GM23248 (cell line): ENCODE measurements at regions not wholly inside any gene's neighbourhood (a gene's known extent, or its start where the extent isn't known, plus 50 kb on each side); places are given as distances from the start of the nearest gene placed in this dataset.
A peak's percentile ranks its signal among the peaks of the same experiment; 100 is the strongest.

Source experiments
- DNase-seq: peaks from one replicate; pipeline ENCODE4 v3.0.0-alpha.2; 2015
- H2AFZ ChIP-seq: fragments of 200-600 bp; sonication (generic); 2 replicates; pipeline ENCODE4 v1.6.1; 2016; ENCODE audit warnings: antibody characterized with exemption
- H3F3A ChIP-seq: fragments of 200-600 bp; sonication (generic); 2 replicates; pipeline ENCODE4 v1.6.1; 2016; ENCODE audit warnings: mild to moderate bottlenecking, antibody characterized with exemption, mixed run types; ENCODE audit not compliant: insufficient read depth
- H3K27ac ChIP-seq: fragments of 200-600 bp; sonication (generic); 2 replicates; pipeline ENCODE4 v1.5.1; 2016; ENCODE audit warnings: mild to moderate bottlenecking
- H3K27me3 ChIP-seq: fragments of 200-600 bp; sonication (generic); replicated peaks from 2 replicates; pipeline ENCODE4 v1.6.1; 2016; ENCODE audit warnings: mild to moderate bottlenecking; ENCODE audit not compliant: insufficient read depth
- H3K36me3 ChIP-seq: fragments of 200-600 bp; sonication (generic); 2 replicates; pipeline ENCODE4 v1.6.1; 2016; ENCODE audit warnings: low read depth, mild to moderate bottlenecking
- H3K4me1 ChIP-seq: fragments of 200-600 bp; sonication (generic); 2 replicates; pipeline ENCODE4 v1.6.1; 2016; ENCODE audit warnings: mild to moderate bottlenecking; ENCODE audit not compliant: insufficient read depth
- H3K4me2 ChIP-seq: fragments of 200-600 bp; sonication (generic); one replicate; pipeline ENCODE4 v1.6.1; 2016; ENCODE audit warnings: mild to moderate bottlenecking; ENCODE audit not compliant: unreplicated experiment
- H3K4me3 ChIP-seq: fragments of 200-600 bp; sonication (generic); 2 replicates; pipeline ENCODE4 v1.5.1; 2016; ENCODE audit warnings: mild to moderate bottlenecking
- H3K79me2 ChIP-seq: fragments of 200-600 bp; sonication (generic); 2 replicates; pipeline ENCODE4 v1.6.1; 2016; ENCODE audit warnings: mild to moderate bottlenecking; ENCODE audit not compliant: insufficient read depth
- H3K9ac ChIP-seq: fragments of 200-600 bp; sonication (generic); 2 replicates; pipeline ENCODE4 v1.6.1; 2016; ENCODE audit warnings: mild to moderate bottlenecking
- H3K9me2 ChIP-seq: fragments of 200-600 bp; sonication (generic); 2 replicates; pipeline ENCODE4 v1.6.1; 2016; ENCODE audit warnings: mixed run types, mild to moderate bottlenecking, moderate library complexity; ENCODE audit not compliant: insufficient read depth
- H3K9me3 ChIP-seq: fragments of 200-600 bp; sonication (generic); one replicate; pipeline ENCODE4 v1.6.1; 2017; ENCODE audit warnings: low read depth
- H4K20me1 ChIP-seq: fragments of 200-600 bp; sonication (generic); 2 replicates; pipeline ENCODE4 v1.6.0; 2016; ENCODE audit not compliant: insufficient read depth
- EZH2 ChIP-seq: fragments of 200-600 bp; sonication (generic); IDR thresholded peaks from 2 replicates; pipeline ENCODE4 v1.6.1; 2018; ENCODE audit warnings: antibody characterized with exemption, mild to moderate bottlenecking; ENCODE audit not compliant: insufficient read depth, poor library complexity, severe bottlenecking
- EZH2phosphoT487 ChIP-seq: fragments of 200-600 bp; sonication (generic); IDR thresholded peaks from 2 replicates; pipeline ENCODE4 v1.6.1; 2018; ENCODE audit warnings: antibody characterized with exemption, moderate library complexity, mild to moderate bottlenecking, low read depth; ENCODE audit not compliant: insufficient read depth
- WGBS, 2 experiments: methylation state at CpG; one replicate each; pipeline ENCODE4 v1.1.6; 2015 to 2017; ENCODE audit warnings: low lambda C conversion rate in 2 of 2, low coverage in 1 of 2; ENCODE audit errors: missing lambda C conversion rate in 2 of 2; 5-methylcytosine and 5-hydroxymethylcytosine counted together
- in situ Hi-C: fragments of 300-500 bp; cut with MboI; formaldehyde crosslinking; loops from 2 replicates; pipeline ENCODE4 v1.15.0; 2020

- DNase-seq: no peak
- Histone ChIP-seq H3K27ac (no peak overlapping the region), H3F3A (no peaks in the 10 kb centered on the region), H3K4me1 (no peaks in the 10 kb centered on the region), H3K9me2 (no peaks in the 10 kb centered on the region), H3K4me3 (no peak overlapping the region), H3K79me2 (no peaks in the 10 kb centered on the region), H3K27me3 (peaks cover 5% of the 10 kb centered on the region), H3K36me3 (no peaks in the 10 kb centered on the region), H2AFZ (no peak overlapping the region), H3K9me3 (no peaks in the 10 kb centered on the region), H3K9ac (no peak overlapping the region), H4K20me1 (no peaks in the 10 kb centered on the region), H3K4me2 (no peak overlapping the region)
- 53 to 60% methylated on average over 9 of the region's 9 CpGs for WGBS, 2 experiments
- no peak for TF ChIP-seq EZH2phosphoT487
- TF ChIP-seq EZH2: no peak
- in situ Hi-C loops: no loop called here
Observed at GRCh38 chr9:120045011-120045410, 535.0 kb downstream of the CDK5RAP2 start.

DNA sequence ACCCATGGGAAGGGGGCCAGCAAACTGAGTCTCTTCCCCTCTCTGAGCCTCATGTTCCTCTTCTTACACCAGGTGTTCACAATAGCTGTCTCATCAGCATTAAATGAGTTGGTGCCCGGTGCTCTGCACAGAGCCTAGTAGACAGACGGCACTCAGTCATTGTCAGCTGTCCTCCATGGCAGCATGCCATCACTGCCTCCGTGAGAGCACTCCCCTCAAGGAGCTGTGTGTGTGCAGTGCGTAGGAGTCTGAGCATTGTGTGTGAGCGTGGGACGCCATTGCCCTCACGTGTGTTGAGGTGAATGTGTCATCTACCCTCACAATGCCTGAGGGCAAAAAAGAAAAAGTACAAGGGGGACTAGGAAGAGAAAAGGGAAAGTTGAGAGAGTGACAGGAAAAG lies 536.5 kb downstream of the CDK5RAP2 start:
- no peaks in the 10 kb centered on the region for H4K20me1 ChIP-seq
- no peak overlapping the region for H3K4me2 ChIP-seq
- no peaks in the 10 kb centered on the region for H3K79me2 ChIP-seq
- no peaks in the 10 kb centered on the region for H3F3A ChIP-seq
- H3K27ac ChIP-seq: no peak overlapping the region
- H3K36me3 ChIP-seq: no peaks in the 10 kb centered on the region
- H3K4me3 ChIP-seq: no peak overlapping the region
- no peaks in the 10 kb centered on the region for H3K4me1 ChIP-seq
- no peak overlapping the region for H2AFZ ChIP-seq
- no peak overlapping the region for H3K9ac ChIP-seq
- no peaks in the 10 kb centered on the region for H3K9me2 ChIP-seq
- no peaks in the 10 kb centered on the region for H3K9me3 ChIP-seq
- peaks cover 5% of the 10 kb centered on the region; the same call in 1 of the 2 replicates for H3K27me3 ChIP-seq
- in situ Hi-C loops: no loop called here
- TF ChIP-seq EZH2 (no peak), EZH2phosphoT487 (no peak)
- WGBS, 2 experiments: 33 to 38% methylated on average over 7 of the region's 7 CpGs
- DNase-seq: peak; percentile 13

- 39 to 42% methylated on average over 4 of the region's 4 CpGs for WGBS, 2 experiments
- DNase-seq: no peak
- H3K9me3 ChIP-seq: no peaks in the 10 kb centered on the region
- no peak overlapping the region for H3K27ac ChIP-seq
- no peak for TF ChIP-seq EZH2
- no peak for TF ChIP-seq EZH2phosphoT487
- no peaks in the 10 kb centered on the region for H3K36me3 ChIP-seq
- H3K4me1 ChIP-seq: no peaks in the 10 kb centered on the region
- H3F3A ChIP-seq: no peaks in the 10 kb centered on the region
- H3K4me2 ChIP-seq: no peak overlapping the region
- H3K9ac ChIP-seq: no peak overlapping the region
- H3K4me3 ChIP-seq: no peak overlapping the region
- no peak overlapping the region for H2AFZ ChIP-seq
- H3K9me2 ChIP-seq: no peaks in the 10 kb centered on the region
- no peaks in the 10 kb centered on the region for H3K79me2 ChIP-seq
- in situ Hi-C loops: no loop called here
- peaks cover 5% of the 10 kb centered on the region; the same call in 1 of the 2 replicates for H3K27me3 ChIP-seq
- no peaks in the 10 kb centered on the region for H4K20me1 ChIP-seq
Observed at GRCh38 chr9:120040896-120041295, 539.1 kb downstream of the CDK5RAP2 start.

GRCh38 chr9:120038342-120038741 lies 541.6 kb downstream of the CDK5RAP2 start:
- H3K79me2 ChIP-seq: no peaks in the 10 kb centered on the region
- H3K9me2 ChIP-seq: no peaks in the 10 kb centered on the region
- H3K9me3 ChIP-seq: no peaks in the 10 kb centered on the region
- DNase-seq: no peak
- H4K20me1 ChIP-seq: no peaks in the 10 kb centered on the region
- no peaks in the 10 kb centered on the region for H3F3A ChIP-seq
- H3K9ac ChIP-seq: no peak overlapping the region
- no peak overlapping the region for H3K4me3 ChIP-seq
- TF ChIP-seq EZH2phosphoT487 (no peak), EZH2 (no peak)
- WGBS, 2 experiments: 29 to 41% methylated on average over 4 of the region's 4 CpGs
- no peak overlapping the region for H2AFZ ChIP-seq
- peaks cover 5% of the 10 kb centered on the region; the same call in 1 of the 2 replicates for H3K27me3 ChIP-seq
- H3K4me2 ChIP-seq: no peak overlapping the region
- no peaks in the 10 kb centered on the region for H3K36me3 ChIP-seq
- H3K4me1 ChIP-seq: no peaks in the 10 kb centered on the region
- in situ Hi-C loops: no loop called here
- H3K27ac ChIP-seq: no peak overlapping the region

GRCh38 chr9:120032639-120033038 lies 547.3 kb downstream of the CDK5RAP2 start:
- DNase-seq: peak; percentile 31
- WGBS, 2 experiments: 76 to 82% methylated on average over 9 of the region's 9 CpGs
- H3K9ac ChIP-seq: no peak overlapping the region
- in situ Hi-C loops: no loop called here
- no peaks in the 10 kb centered on the region for H4K20me1 ChIP-seq
- no peaks in the 10 kb centered on the region for H3K27me3 ChIP-seq
- H3K36me3 ChIP-seq: no peaks in the 10 kb centered on the region
- no peaks in the 10 kb centered on the region for H3K79me2 ChIP-seq
- H3F3A ChIP-seq: no peaks in the 10 kb centered on the region
- H3K27ac ChIP-seq: no peak overlapping the region
- no peak overlapping the region for H3K4me2 ChIP-seq
- H2AFZ ChIP-seq: no peak overlapping the region
- H3K9me2 ChIP-seq: no peaks in the 10 kb centered on the region
- no peaks in the 10 kb centered on the region for H3K4me1 ChIP-seq
- TF ChIP-seq EZH2 (no peak), EZH2phosphoT487 (no peak)
- no peak overlapping the region for H3K4me3 ChIP-seq
- H3K9me3 ChIP-seq: no peaks in the 10 kb centered on the region
